Neural progenitor cell (in vitro differentiated cells): ENCODE measurements at regions not wholly inside any gene's neighbourhood (a gene's known extent, or its start where the extent isn't known, plus 50 kb on each side); places are given as distances from the start of the nearest gene placed in this dataset.

Source experiments
- DNase-seq: peaks from one replicate; pipeline ENCODE4 v3.0.0-alpha.2; 2016; ENCODE audit warnings: low spot score
- H2AFZ ChIP-seq: fragments of 200-600 bp; sonication (generic); replicated peaks from 2 replicates; pipeline ENCODE4 v1.6.1; 2016; ENCODE audit warnings: antibody characterized with exemption
- H3F3A ChIP-seq: fragments of 200-600 bp; sonication (generic); 2 replicates; pipeline ENCODE4 v1.6.1; 2016; ENCODE audit warnings: antibody characterized with exemption, low read depth
- H3K27ac ChIP-seq: fragments of 200-600 bp; sonication (generic); 2 replicates; pipeline ENCODE4 v1.5.1; 2016; ENCODE audit warnings: mild to moderate bottlenecking
- H3K27me3 ChIP-seq: fragments of 200-600 bp; sonication (generic); 2 replicates; pipeline ENCODE4 v1.6.1; 2016; ENCODE audit warnings: mild to moderate bottlenecking, moderate library complexity
- H3K36me3 ChIP-seq: fragments of 200-600 bp; sonication (generic); 2 replicates; pipeline ENCODE4 v1.5.1; 2016
- H3K4me1 ChIP-seq: fragments of 200-600 bp; sonication (generic); 2 replicates; pipeline ENCODE4 v1.6.1; 2016; ENCODE audit warnings: mixed run types
- H3K4me2 ChIP-seq: fragments of 200-600 bp; sonication (generic); 2 replicates; pipeline ENCODE4 v1.6.1; 2016
- H3K4me3 ChIP-seq: fragments of 200-600 bp; sonication (generic); 2 replicates; pipeline ENCODE4 v1.5.1; 2016
- H3K79me2 ChIP-seq: fragments of 200-600 bp; sonication (generic); 2 replicates; pipeline ENCODE4 v1.6.1; 2016; ENCODE audit warnings: low read depth
- H3K9ac ChIP-seq: fragments of 200-600 bp; sonication (generic); 2 replicates; pipeline ENCODE4 v1.6.1; 2016
- H3K9me3 ChIP-seq: fragments of 200-600 bp; sonication (generic); 2 replicates; pipeline ENCODE4 v1.5.1; 2016; ENCODE audit warnings: low read depth
- H4K20me1 ChIP-seq: fragments of 200-600 bp; sonication (generic); 2 replicates; pipeline ENCODE4 v1.6.1; 2016; ENCODE audit warnings: low read depth
- H3K27ac Mint-ChIP-seq: 3 replicates; pipeline ENCODE4 v1.8.0; 2021; ENCODE audit warnings: mixed read lengths
- H3K27me3 Mint-ChIP-seq: 2 replicates; pipeline ENCODE4 v1.8.0; 2022; ENCODE audit warnings: low read depth, mild to moderate bottlenecking, inconsistent platforms, moderate library complexity, mixed read lengths; ENCODE audit not compliant: insufficient read depth
- H3K36me3 Mint-ChIP-seq: 3 replicates; pipeline ENCODE4 v1.8.0; 2021; ENCODE audit warnings: mixed read lengths
- H3K4me1 Mint-ChIP-seq: 3 replicates; pipeline ENCODE4 v1.8.0; 2021; ENCODE audit warnings: mixed read lengths
- H3K4me3 Mint-ChIP-seq: 3 replicates; pipeline ENCODE4 v1.8.0; 2021; ENCODE audit warnings: mild to moderate bottlenecking, moderate library complexity, mixed read lengths
- H3K9me3 Mint-ChIP-seq: 3 replicates; pipeline ENCODE4 v1.8.0; 2020; ENCODE audit warnings: mixed read lengths
- EZH2 ChIP-seq: fragments of 200-600 bp; sonication (generic); IDR thresholded peaks from 2 replicates; pipeline ENCODE4 v1.6.1; 2017; ENCODE audit warnings: antibody characterized with exemption, mild to moderate bottlenecking, moderate library complexity
- EZH2phosphoT487 ChIP-seq: fragments of 200-600 bp; sonication (generic); IDR thresholded peaks from 2 replicates; pipeline ENCODE4 v1.6.1; 2017; ENCODE audit warnings: antibody characterized with exemption
- TF ChIP-seq, protein P1 (sequence below): fragments of 200-600 bp; sonication (generic); IDR thresholded peaks from 2 replicates; pipeline ENCODE4 v1.5.1; 2017; ENCODE audit warnings: antibody characterized with exemption, mild to moderate bottlenecking

DNA sequence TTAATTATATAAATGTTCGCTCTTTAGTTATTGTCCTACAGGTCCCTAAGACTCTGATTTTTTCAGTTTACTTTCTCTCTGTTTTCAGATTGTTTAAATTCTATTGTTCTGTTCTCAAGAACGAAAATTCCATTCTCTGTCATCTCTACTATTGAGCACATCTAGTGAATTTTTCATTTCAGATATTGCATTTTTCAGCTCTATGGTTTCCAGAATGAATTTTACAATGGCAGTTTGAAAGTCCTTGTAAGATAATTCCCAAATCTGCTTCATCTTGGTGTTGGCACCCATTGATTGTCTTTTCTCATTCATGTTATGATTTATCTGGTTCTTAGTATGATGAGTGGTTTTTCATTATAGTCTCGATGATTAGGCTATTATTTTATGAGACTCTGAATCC lies 519.6 kb upstream of the LRFN5 start:
- H3K4me3 Mint-ChIP-seq: no peak overlapping the region
- Histone ChIP-seq H3K4me2 (no peak overlapping the region), H3K4me1 (no peaks in the 10 kb centered on the region), H3K27me3 (no peaks in the 10 kb centered on the region), H2AFZ (no peak overlapping the region), H3K4me3 (no peak overlapping the region), H3K27ac (no peak overlapping the region), H3K9ac (no peak overlapping the region), H3K9me3 (no peaks in the 10 kb centered on the region), H3K79me2 (no peaks in the 10 kb centered on the region), H4K20me1 (no peaks in the 10 kb centered on the region), H3F3A (no peaks in the 10 kb centered on the region), H3K36me3 (no peaks in the 10 kb centered on the region)
- H3K4me1 Mint-ChIP-seq: no peaks in the 10 kb centered on the region
- H3K9me3 Mint-ChIP-seq: peaks cover 22% of the 10 kb centered on the region
- no peak overlapping the region for H3K27ac Mint-ChIP-seq
- DNase-seq: no peak
- H3K36me3 Mint-ChIP-seq: peaks cover 8% of the 10 kb centered on the region
- no peak for TF ChIP-seq EZH2
- TF ChIP-seq, protein P1, sequence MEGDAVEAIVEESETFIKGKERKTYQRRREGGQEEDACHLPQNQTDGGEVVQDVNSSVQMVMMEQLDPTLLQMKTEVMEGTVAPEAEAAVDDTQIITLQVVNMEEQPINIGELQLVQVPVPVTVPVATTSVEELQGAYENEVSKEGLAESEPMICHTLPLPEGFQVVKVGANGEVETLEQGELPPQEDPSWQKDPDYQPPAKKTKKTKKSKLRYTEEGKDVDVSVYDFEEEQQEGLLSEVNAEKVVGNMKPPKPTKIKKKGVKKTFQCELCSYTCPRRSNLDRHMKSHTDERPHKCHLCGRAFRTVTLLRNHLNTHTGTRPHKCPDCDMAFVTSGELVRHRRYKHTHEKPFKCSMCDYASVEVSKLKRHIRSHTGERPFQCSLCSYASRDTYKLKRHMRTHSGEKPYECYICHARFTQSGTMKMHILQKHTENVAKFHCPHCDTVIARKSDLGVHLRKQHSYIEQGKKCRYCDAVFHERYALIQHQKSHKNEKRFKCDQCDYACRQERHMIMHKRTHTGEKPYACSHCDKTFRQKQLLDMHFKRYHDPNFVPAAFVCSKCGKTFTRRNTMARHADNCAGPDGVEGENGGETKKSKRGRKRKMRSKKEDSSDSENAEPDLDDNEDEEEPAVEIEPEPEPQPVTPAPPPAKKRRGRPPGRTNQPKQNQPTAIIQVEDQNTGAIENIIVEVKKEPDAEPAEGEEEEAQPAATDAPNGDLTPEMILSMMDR: no peak
- no peak for TF ChIP-seq EZH2phosphoT487
- H3K27me3 Mint-ChIP-seq: no peaks in the 10 kb centered on the region

DNA sequence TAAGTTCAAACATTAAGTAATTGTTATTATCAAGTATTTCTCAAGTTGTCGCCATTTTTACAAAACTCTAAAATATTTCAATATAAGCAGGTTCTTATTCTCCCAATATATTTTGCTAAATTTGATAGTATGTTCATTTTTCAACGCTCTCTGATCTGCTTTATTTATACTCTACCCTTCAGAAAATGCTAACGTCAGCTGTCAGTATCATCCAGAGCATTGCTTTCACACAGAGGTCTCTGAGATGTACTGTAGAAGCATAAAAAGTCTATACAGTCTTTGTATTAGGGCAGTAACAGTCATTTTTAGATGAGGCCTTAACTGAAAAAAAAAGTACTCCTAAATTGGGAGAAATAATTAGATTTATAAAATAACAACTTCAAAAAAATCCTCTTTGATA lies 533.1 kb upstream of the LRFN5 start:
- H3K27me3 Mint-ChIP-seq: no peaks in the 10 kb centered on the region
- H3K9ac ChIP-seq: no peak overlapping the region
- H3K36me3 ChIP-seq: no peaks in the 10 kb centered on the region
- H3K4me3 ChIP-seq: no peak overlapping the region
- H4K20me1 ChIP-seq: no peaks in the 10 kb centered on the region
- no peak overlapping the region for H3K4me3 Mint-ChIP-seq
- H3K36me3 Mint-ChIP-seq: no peaks in the 10 kb centered on the region
- H3K27me3 ChIP-seq: no peaks in the 10 kb centered on the region
- no peaks in the 10 kb centered on the region for H3K79me2 ChIP-seq
- no peak overlapping the region for H3K4me2 ChIP-seq
- H3K9me3 Mint-ChIP-seq: no peaks in the 10 kb centered on the region
- no peaks in the 10 kb centered on the region for H3K9me3 ChIP-seq
- H3K4me1 Mint-ChIP-seq: no peaks in the 10 kb centered on the region
- H3F3A ChIP-seq: no peaks in the 10 kb centered on the region
- DNase-seq: no peak
- TF ChIP-seq EZH2 (no peak), EZH2phosphoT487 (no peak)
- TF ChIP-seq, protein P1: no peak
- no peaks in the 10 kb centered on the region for H3K4me1 ChIP-seq
- H3K27ac Mint-ChIP-seq: no peak overlapping the region
- no peak overlapping the region for H2AFZ ChIP-seq
- no peak overlapping the region for H3K27ac ChIP-seq

DNA sequence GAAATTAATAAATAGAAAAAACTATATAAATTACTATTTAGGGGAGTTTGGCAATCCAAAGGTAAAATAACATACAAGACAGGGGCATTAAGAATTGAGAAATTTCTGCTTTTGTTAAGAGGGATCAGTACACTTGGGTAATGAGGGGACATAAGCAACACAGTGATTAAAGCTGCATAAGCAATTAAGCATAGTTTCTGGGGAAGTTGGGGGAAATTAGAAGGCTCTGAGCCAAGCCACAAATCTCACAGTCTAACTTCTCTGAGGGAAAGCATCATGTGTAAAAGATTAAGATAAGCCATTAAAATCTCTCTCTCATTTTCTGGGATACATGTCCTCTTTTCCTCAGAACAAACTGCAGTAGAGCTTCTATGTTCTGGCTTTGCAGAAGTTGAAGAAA lies 533.9 kb upstream of the LRFN5 start:
- no peaks in the 10 kb centered on the region for H3K9me3 ChIP-seq
- no peak overlapping the region for H3K27ac ChIP-seq
- TF ChIP-seq EZH2phosphoT487: no peak
- TF ChIP-seq, protein P1: no peak
- TF ChIP-seq EZH2: no peak
- H3K79me2 ChIP-seq: no peaks in the 10 kb centered on the region
- no peak overlapping the region for H3K9ac ChIP-seq
- H2AFZ ChIP-seq: no peak overlapping the region
- no peak overlapping the region for H3K4me2 ChIP-seq
- Mint-ChIP-seq H3K4me1 (no peaks in the 10 kb centered on the region), H3K9me3 (no peaks in the 10 kb centered on the region), H3K36me3 (no peaks in the 10 kb centered on the region), H3K27ac (no peak overlapping the region), H3K27me3 (no peaks in the 10 kb centered on the region), H3K4me3 (no peak overlapping the region)
- no peaks in the 10 kb centered on the region for H4K20me1 ChIP-seq
- H3K36me3 ChIP-seq: no peaks in the 10 kb centered on the region
- no peak overlapping the region for H3K4me3 ChIP-seq
- no peaks in the 10 kb centered on the region for H3K27me3 ChIP-seq
- no peak for DNase-seq
- no peaks in the 10 kb centered on the region for H3F3A ChIP-seq
- H3K4me1 ChIP-seq: no peaks in the 10 kb centered on the region

DNA sequence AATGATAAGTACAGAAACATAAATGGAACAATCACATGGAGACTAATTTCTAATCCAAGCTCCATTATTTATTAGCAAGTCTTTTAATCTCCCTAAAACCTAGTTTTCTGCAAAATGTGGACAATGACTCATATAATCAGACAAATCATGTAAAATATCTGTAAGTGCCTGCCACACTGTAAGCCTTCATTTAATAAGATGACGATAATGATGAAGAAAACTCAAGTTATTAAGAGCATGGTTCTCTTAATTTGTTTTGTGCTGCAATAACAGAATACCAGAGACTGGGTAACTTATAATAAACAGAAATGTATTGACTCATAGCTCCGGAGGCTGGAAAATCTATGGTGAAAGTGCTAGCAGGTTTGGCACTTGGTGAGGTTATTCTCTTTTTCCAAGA lies 535.3 kb upstream of the LRFN5 start:
- Histone ChIP-seq H3K9me3 (no peaks in the 10 kb centered on the region), H2AFZ (no peak overlapping the region), H3K27me3 (no peaks in the 10 kb centered on the region), H3K27ac (no peak overlapping the region), H3K4me2 (no peak overlapping the region), H4K20me1 (no peaks in the 10 kb centered on the region), H3K4me1 (no peaks in the 10 kb centered on the region), H3K9ac (no peak overlapping the region), H3K79me2 (no peaks in the 10 kb centered on the region), H3K36me3 (no peaks in the 10 kb centered on the region), H3K4me3 (no peak overlapping the region), H3F3A (no peaks in the 10 kb centered on the region)
- TF ChIP-seq EZH2phosphoT487 (no peak), EZH2 (no peak)
- TF ChIP-seq, protein P1: no peak
- H3K4me1 Mint-ChIP-seq: no peaks in the 10 kb centered on the region
- H3K27ac Mint-ChIP-seq: no peak overlapping the region
- no peaks in the 10 kb centered on the region for H3K27me3 Mint-ChIP-seq
- no peaks in the 10 kb centered on the region for H3K36me3 Mint-ChIP-seq
- H3K9me3 Mint-ChIP-seq: no peaks in the 10 kb centered on the region
- no peak for DNase-seq
- no peak overlapping the region for H3K4me3 Mint-ChIP-seq
